HepG2 (cell line): ENCODE measurements at regions not wholly inside any gene's neighbourhood (a gene's known extent, or its start where the extent isn't known, plus 50 kb on each side); places are given as distances from the start of the nearest gene placed in this dataset.

Source experiments
- CCAR2 ChIP-seq: fragments of 200-400 bp; formaldehyde crosslinking; optimal IDR thresholded peaks from 2 replicates; pipeline ENCODE3; 2018; ENCODE audit warnings: low read depth, mild to moderate bottlenecking, low read length, moderate library complexity
- CTCF ChIP-seq: sonication (generic); formaldehyde crosslinking; IDR thresholded peaks from 2 replicates; pipeline ENCODE4 v1.5.0; 2020; ENCODE audit warnings: mild to moderate bottlenecking, missing genetic modification reagents, moderate library complexity
- EP300 ChIP-seq, 3 experiments: sonication (generic) in 1 of 3; formaldehyde crosslinking in 1 of 3; IDR thresholded peaks; 2 replicates each; pipeline versions ENCODE4 v1.5.1 to v1.6.1; 2011 to 2020; ENCODE audit warnings: low read depth in 2 of 3, low read length in 2 of 3, borderline replicate concordance in 1 of 3, improper control_type of control experiment in 1 of 3, mild to moderate bottlenecking in 1 of 3, missing genetic modification reagents in 1 of 3, moderate library complexity in 1 of 3
- EZH2 ChIP-seq: conservative IDR thresholded peaks from 2 replicates; pipeline ENCODE4 v1.6.1; 2012; ENCODE audit warnings: mild to moderate bottlenecking, low read depth, low read length, moderate library complexity
- GATAD1 ChIP-seq: IDR thresholded peaks from 2 replicates; pipeline ENCODE4 v1.6.1; 2016; ENCODE audit warnings: missing genetic modification reagents, missing compliant biosample characterization
- KLF9 ChIP-seq: IDR thresholded peaks from 2 replicates; pipeline ENCODE4 v1.6.1; 2016; ENCODE audit warnings: low read depth
- YY1 ChIP-seq: IDR thresholded peaks from 2 replicates; pipeline ENCODE4 v1.6.1; 2011; ENCODE audit warnings: low read length, low read depth, moderate library complexity, mild to moderate bottlenecking; ENCODE audit not compliant: insufficient read depth, insufficient replicate concordance

- TF ChIP-seq KLF9 (CRISPR knock-in tag) (no peak), EZH2 (no peak), CCAR2 (no peak), GATAD1 (no peak), CTCF (CRISPR knock-in tag) (no peak), EP300 (IDR thresholded peaks at IDR 0.05; ENCODE audit: low read depth in 2 of 2, low read length in 2 of 2) (no peak), EP300 (CRISPR knock-in tag; IDR thresholded peaks at IDR 0.05; ENCODE audit: borderline replicate concordance) (no peak), YY1 (no peak)
These were observed 207.8 kb downstream of the RND3 start for GRCh38 chr2:150279686-150280085.
